Breast epithelium (tissue), 4 donors: ENCODE measurements at regions not wholly inside any gene's neighbourhood (a gene's known extent, or its start where the extent isn't known, plus 50 kb on each side); places are given as distances from the start of the nearest gene placed in this dataset.

Experiments
- DNase-seq, 2 donors: peaks; one replicate each; pipeline ENCODE4 v3.0.0-alpha.2; 2019; ENCODE audit warnings: low spot score in 2 of 2
- H3K27ac ChIP-seq, 2 donors: fragments of 200-600 bp; sonication (generic) in 1 of 2; one replicate each; pipeline ENCODE4 v1.5.1; 2016 to 2019; ENCODE audit warnings: mild to moderate bottlenecking in 1 of 2
- H3K27me3 ChIP-seq, 2 donors: fragments of 200-600 bp; sonication (generic) in 1 of 2; one replicate each; pipeline versions ENCODE4 v1.5.1 to v1.6.0; 2017 to 2019; ENCODE audit warnings: control low read depth in 1 of 2, mild to moderate bottlenecking in 1 of 2
- H3K36me3 ChIP-seq: fragments of 200-600 bp; one replicate; pipeline ENCODE4 v1.5.1; 2019
- H3K4me1 ChIP-seq, 2 donors: fragments of 200-600 bp; sonication (generic); one replicate each; pipeline ENCODE4 v1.5.1; 2016 to 2019; ENCODE audit warnings: control low read depth in 1 of 2
- H3K4me3 ChIP-seq, 3 donors: fragments of 200-600 bp; sonication (generic); 1 replicate in 2 of 3; 2 replicates in 1 of 3; pipeline ENCODE4 v1.5.1; 2016 to 2019; ENCODE audit warnings: mild to moderate bottlenecking in 3 of 3, moderate library complexity in 2 of 3
- H3K9me3 ChIP-seq, 2 donors: fragments of 200-600 bp; sonication (generic) in 1 of 2; one replicate each; pipeline ENCODE4 v1.5.1; 2016 to 2019; ENCODE audit warnings: control low read depth in 1 of 2
- CTCF ChIP-seq, 3 donors: fragments of 450-650 bp; IDR thresholded peaks; one replicate each; pipeline ENCODE4 v1.5.1; 2016 to 2017; ENCODE audit warnings: antibody characterized with exemption in 3 of 3, mild to moderate bottlenecking in 3 of 3, moderate library complexity in 3 of 3
- POLR2A ChIP-seq: fragments of 450-650 bp; IDR thresholded peaks from one replicate; pipeline ENCODE4 v1.6.1; 2016; ENCODE audit warnings: antibody characterized with exemption, mild to moderate bottlenecking, moderate library complexity
- POLR2AphosphoS5 ChIP-seq, 3 donors: sonication (generic); formaldehyde crosslinking; IDR thresholded peaks; one replicate each; pipeline ENCODE4 v1.6.1; 2017; ENCODE audit warnings: antibody characterized with exemption in 3 of 3
- intact Hi-C: fragments of 100-400 bp; cut with DNase I; formaldehyde crosslinking; loops from one replicate; pipeline ENCODE4 v1.15.1; 2023; ENCODE audit warnings: low total_unique reads

DNA sequence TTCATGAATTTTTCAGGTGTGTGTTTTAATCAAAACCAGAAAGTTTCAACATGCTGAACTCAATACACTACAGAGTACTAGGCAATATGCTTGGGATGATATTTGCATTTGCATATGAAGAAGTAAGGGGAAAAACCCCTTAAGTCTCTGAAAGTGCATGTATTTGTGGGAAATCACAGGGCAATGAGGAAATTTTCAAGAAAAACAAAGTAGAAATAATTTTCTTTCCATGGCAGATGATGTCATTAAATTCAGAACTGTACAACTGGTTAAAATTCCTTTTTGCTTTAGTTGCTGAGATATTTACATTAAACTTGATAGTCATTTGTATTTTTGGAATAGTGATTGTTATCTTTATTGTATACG lies 294.0 kb upstream of the TBC1D5 start:
- no peak overlapping the region for H3K4me3 ChIP-seq
- no peak for DNase-seq
- H3K4me1 ChIP-seq: no peaks in the 10 kb centered on the region
- intact Hi-C loops: no loop called here
- H3K9me3 ChIP-seq: no peaks in the 10 kb centered on the region
- TF ChIP-seq CTCF (IDR thresholded peaks at IDR 0.05) (no peak), POLR2A (no peak), POLR2AphosphoS5 (IDR thresholded peaks at IDR 0.05) (no peak)
- H3K36me3 ChIP-seq: no peaks in the 10 kb centered on the region
- no peak overlapping the region for H3K27ac ChIP-seq
- H3K27me3 ChIP-seq: no peaks in the 10 kb centered on the region

DNA sequence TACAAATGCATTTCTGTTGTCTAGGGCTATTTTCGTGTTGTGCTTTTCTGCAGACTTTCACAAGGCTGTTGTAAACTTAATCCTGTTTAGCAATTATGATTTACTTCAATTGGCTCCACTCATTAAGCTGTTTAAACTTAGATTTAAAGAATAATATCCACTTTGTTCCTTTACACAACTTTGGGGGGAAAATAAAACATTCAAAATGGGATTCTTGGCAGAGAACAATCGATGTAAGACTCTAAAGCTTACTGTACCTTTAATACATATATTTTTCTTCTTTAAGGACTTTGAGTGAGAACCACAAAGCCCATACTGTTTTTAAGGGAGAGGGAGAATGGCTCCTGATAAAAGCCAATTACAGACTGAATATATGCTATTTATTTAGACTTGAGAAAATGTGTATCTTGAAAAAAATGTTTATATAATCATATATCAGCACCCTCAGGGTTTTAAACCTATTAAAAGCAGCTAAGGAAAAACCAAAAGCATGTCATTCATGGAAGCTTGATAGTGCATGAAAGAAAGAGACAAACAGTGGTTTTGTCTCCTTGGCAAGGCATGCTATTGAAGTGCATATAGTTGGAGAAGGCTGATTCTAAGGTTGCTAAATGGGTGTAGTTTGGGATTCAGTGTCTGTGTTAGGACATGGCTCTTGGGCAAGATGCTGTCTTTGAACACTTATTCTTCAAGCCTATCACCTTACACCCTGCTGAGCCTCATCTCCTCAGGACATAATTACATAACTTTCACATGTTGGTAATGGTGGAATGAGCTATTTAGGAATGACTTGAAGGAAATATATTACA lies 293.4 kb upstream of the TBC1D5 start:
- Histone ChIP-seq H3K27me3 (no peaks in the 10 kb centered on the region), H3K27ac (no peak overlapping the region), H3K4me1 (no peaks in the 10 kb centered on the region), H3K9me3 (no peaks in the 10 kb centered on the region), H3K36me3 (no peaks in the 10 kb centered on the region), H3K4me3 (no peak overlapping the region)
- intact Hi-C loops: no loop called here
- no peak for DNase-seq
- TF ChIP-seq POLR2AphosphoS5 (IDR thresholded peaks at IDR 0.05) (no peak), POLR2A (no peak), CTCF (IDR thresholded peaks at IDR 0.05) (no peak)

- intact Hi-C loops: no loop called here
- DNase-seq: no peak
- no peaks in the 10 kb centered on the region for H3K36me3 ChIP-seq
- no peak overlapping the region for H3K4me3 ChIP-seq
- H3K27me3 ChIP-seq: no peaks in the 10 kb centered on the region
- no peak overlapping the region for H3K27ac ChIP-seq
- H3K4me1 ChIP-seq: no peaks in the 10 kb centered on the region
- TF ChIP-seq POLR2A (no peak), POLR2AphosphoS5 (IDR thresholded peaks at IDR 0.05) (no peak), CTCF (IDR thresholded peaks at IDR 0.05) (no peak)
- H3K9me3 ChIP-seq: no peaks in the 10 kb centered on the region
Observed at GRCh38 chr3:18033581-18034108, 291.2 kb upstream of the TBC1D5 start.

GRCh38 chr3:18030371-18030870 lies 288.0 kb upstream of the TBC1D5 start:
- Histone ChIP-seq H3K27ac (no peak overlapping the region), H3K36me3 (no peaks in the 10 kb centered on the region), H3K9me3 (no peaks in the 10 kb centered on the region), H3K27me3 (no peaks in the 10 kb centered on the region), H3K4me3 (no peak overlapping the region), H3K4me1 (no peaks in the 10 kb centered on the region)
- intact Hi-C loops: no loop called here
- no peak for DNase-seq
- TF ChIP-seq POLR2AphosphoS5 (IDR thresholded peaks at IDR 0.05): no peak
- TF ChIP-seq CTCF (IDR thresholded peaks at IDR 0.05): no peak
- no peak for TF ChIP-seq POLR2A

DNA sequence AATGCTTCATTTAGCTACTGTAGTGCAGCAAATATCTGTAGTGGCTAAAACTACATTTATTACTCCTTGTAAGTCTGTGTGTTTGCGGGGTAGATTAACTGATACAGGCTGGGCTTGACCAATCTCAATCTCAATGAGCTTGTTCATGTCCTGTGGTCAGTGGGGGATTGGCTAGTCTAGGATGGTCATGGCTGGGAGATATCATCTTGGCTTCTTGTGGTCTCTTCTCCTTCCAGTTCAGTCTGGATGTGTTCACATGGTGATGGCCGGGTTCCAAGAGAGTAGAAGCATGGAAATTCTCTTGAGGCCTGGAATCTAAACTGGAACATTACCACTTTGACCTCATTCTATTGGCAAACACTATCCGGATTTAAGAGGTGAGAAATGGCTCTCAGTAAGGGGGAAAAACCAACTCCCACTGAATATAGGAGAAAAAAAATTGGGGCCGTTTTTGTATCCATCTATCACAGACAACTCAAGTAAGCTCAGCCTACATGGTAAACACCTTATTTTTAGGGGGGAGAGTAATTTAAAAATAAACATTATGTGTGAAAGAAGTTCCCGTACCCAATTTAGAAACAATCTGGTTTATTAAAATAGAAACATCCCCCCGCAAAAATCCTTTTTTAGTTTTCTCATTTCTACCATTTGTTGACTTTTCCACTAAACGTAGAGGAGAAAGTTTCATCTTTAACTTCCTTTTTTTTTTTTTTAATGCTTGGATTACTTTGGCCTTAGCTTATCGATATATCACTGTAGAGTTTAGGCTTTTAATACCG lies 284.9 kb upstream of the TBC1D5 start:
- Histone ChIP-seq H3K27ac (no peak overlapping the region), H3K9me3 (no peaks in the 10 kb centered on the region), H3K27me3 (no peaks in the 10 kb centered on the region), H3K4me1 (no peaks in the 10 kb centered on the region), H3K4me3 (no peak overlapping the region), H3K36me3 (no peaks in the 10 kb centered on the region)
- no peak for DNase-seq
- intact Hi-C loops: no loop called here
- no peak for TF ChIP-seq POLR2A
- no peak for TF ChIP-seq CTCF (IDR thresholded peaks at IDR 0.05)
- TF ChIP-seq POLR2AphosphoS5 (IDR thresholded peaks at IDR 0.05): no peak
